Prostate gland (tissue), 2 donors: ENCODE measurements at regions not wholly inside any gene's neighbourhood (a gene's known extent, or its start where the extent isn't known, plus 50 kb on each side); places are given as distances from the start of the nearest gene placed in this dataset.

Experiments used
- CTCF ChIP-seq, 4 experiments: fragments of 200-600 bp in 2 of 4; fragments of 450-650 bp in 2 of 4; sonication (generic) in 2 of 4; IDR thresholded peaks; 1 replicate in 3 of 4; 2 replicates in 1 of 4; pipeline ENCODE4 v1.5.1; 2016 to 2019; ENCODE audit warnings: antibody characterized with exemption in 4 of 4, mild to moderate bottlenecking in 2 of 4, moderate library complexity in 2 of 4
- POLR2A ChIP-seq: fragments of 450-650 bp; IDR thresholded peaks from one replicate; pipeline ENCODE4 v1.6.1; 2016; ENCODE audit warnings: antibody characterized with exemption, mild to moderate bottlenecking
- POLR2AphosphoS5 ChIP-seq: sonication (generic); formaldehyde crosslinking; IDR thresholded peaks from one replicate; pipeline ENCODE4 v1.6.1; 2017; ENCODE audit warnings: antibody characterized with exemption

GRCh38 chr1:186571771-186572170 is 108.5 kb downstream of the PTGS2 start:
- TF ChIP-seq CTCF (IDR thresholded peaks at IDR 0.05) (no peak), POLR2A (no peak), POLR2AphosphoS5 (no peak)
